ENCODE measurements at regions not wholly inside any gene's neighbourhood (a gene's known extent, or its start where the extent isn't known, plus 50 kb on each side); places are given as distances from the start of the nearest gene placed in this dataset.

GRCh38 chr4:63637270-63637669, 772.0 kb downstream of the TECRL start:
- TF ChIP-seq POLR2A (IDR thresholded peaks at IDR 0.05; ENCODE audit: low read length) (no peak), GATA1 (IDR thresholded peaks at IDR 0.05; ENCODE audit: low read depth, low read length) (no peak)

All from erythroblast (primary cell).